H1 (cell line): ENCODE measurements at regions not wholly inside any gene's neighbourhood (a gene's known extent, or its start where the extent isn't known, plus 50 kb on each side); places are given as distances from the start of the nearest gene placed in this dataset.

Source experiments
- BRCA1 ChIP-seq: IDR thresholded peaks from 2 replicates; pipeline ENCODE4 v1.6.1; 2012; ENCODE audit warnings: low read depth, low read length, improper control_type of control experiment

- TF ChIP-seq BRCA1 = no peak
- TF ChIP-seq, all 59 proteins: peak for 0
Observed at GRCh38 chr18:43780782-43781340, 503.6 kb upstream of the SYT4 start (continued).
